Gastrocnemius medialis (tissue), 4 donors: ENCODE measurements at regions not wholly inside any gene's neighbourhood (a gene's known extent, or its start where the extent isn't known, plus 50 kb on each side); places are given as distances from the start of the nearest gene placed in this dataset.
A peak's percentile ranks its signal among the peaks of the same experiment; 100 is the strongest.

Experiments
- ATAC-seq, 2 donors: fragments of 150-250 bp; one replicate each; pipeline ENCODE4 v1.9.1; 2016
- DNase-seq, 2 donors: peaks; one replicate each; pipeline ENCODE4 v3.0.0-alpha.2; 2019
- H3K27ac ChIP-seq, 4 donors: fragments of 200-600 bp; sonication (generic); 1 replicate in 1 of 4; 2 replicates in 3 of 4; pipeline ENCODE4 v1.5.1; 2016 to 2018; ENCODE audit warnings: mild to moderate bottlenecking in 2 of 4, moderate library complexity in 1 of 4
- H3K27me3 ChIP-seq, 3 donors: fragments of 200-600 bp; sonication (generic) in 2 of 3; 1 replicate in 1 of 3; 2 replicates in 2 of 3; pipeline versions ENCODE4 v1.5.1 to v1.6.0; 2016 to 2019; ENCODE audit warnings: mild to moderate bottlenecking in 1 of 3, moderate library complexity in 1 of 3
- H3K36me3 ChIP-seq, 2 donors: fragments of 200-600 bp; sonication (generic) in 1 of 2; one replicate each; pipeline ENCODE4 v1.5.1; 2017 to 2018
- H3K4me1 ChIP-seq, 2 donors: fragments of 200-600 bp; sonication (generic) in 1 of 2; one replicate each; pipeline ENCODE4 v1.5.1; 2016 to 2017; ENCODE audit warnings: mild to moderate bottlenecking in 2 of 2
- H3K4me3 ChIP-seq, 4 donors: fragments of 200-600 bp; sonication (generic) in 3 of 4; 1 replicate in 1 of 4; 2 replicates in 3 of 4; pipeline ENCODE4 v1.5.1; 2016 to 2019; ENCODE audit warnings: mild to moderate bottlenecking in 2 of 4
- H3K9me3 ChIP-seq, 3 donors: fragments of 200-600 bp; sonication (generic) in 2 of 3; 1 replicate in 1 of 3; 2 replicates in 2 of 3; pipeline ENCODE4 v1.5.1; 2016 to 2019
- POLR2A ChIP-seq, 2 donors: fragments of 450-650 bp; IDR thresholded peaks; one replicate each; pipeline ENCODE4 v1.6.1; 2017; ENCODE audit warnings: antibody characterized with exemption in 2 of 2, mild to moderate bottlenecking in 2 of 2, moderate library complexity in 2 of 2
- in situ Hi-C, 4 donors: fragments of 200-750 bp; cut with MboI; loops; one replicate each; pipeline versions ENCODE4 v1.15.0 to v1.8.0; 2017; ENCODE audit warnings: low sequenced_read_pairs in 4 of 4
- intact Hi-C: fragments of 100-400 bp; cut with DNase I; formaldehyde crosslinking; loops from one replicate; pipeline ENCODE4 v1.15.1; 2023; ENCODE audit warnings: low total_unique reads
- TF ChIP-seq, protein P1 (sequence below), 5 experiments: fragments of 450-650 bp in 3 of 5; fragments of 200-600 bp in 2 of 5; sonication (generic) in 2 of 5; IDR thresholded peaks in 4 of 5; conservative IDR thresholded peaks in 1 of 5; 1 replicate in 4 of 5; 2 replicates in 1 of 5; pipeline ENCODE4 v1.5.1; 2016 to 2019; ENCODE audit warnings: antibody characterized with exemption in 5 of 5, mild to moderate bottlenecking in 3 of 5, moderate library complexity in 3 of 5

DNA sequence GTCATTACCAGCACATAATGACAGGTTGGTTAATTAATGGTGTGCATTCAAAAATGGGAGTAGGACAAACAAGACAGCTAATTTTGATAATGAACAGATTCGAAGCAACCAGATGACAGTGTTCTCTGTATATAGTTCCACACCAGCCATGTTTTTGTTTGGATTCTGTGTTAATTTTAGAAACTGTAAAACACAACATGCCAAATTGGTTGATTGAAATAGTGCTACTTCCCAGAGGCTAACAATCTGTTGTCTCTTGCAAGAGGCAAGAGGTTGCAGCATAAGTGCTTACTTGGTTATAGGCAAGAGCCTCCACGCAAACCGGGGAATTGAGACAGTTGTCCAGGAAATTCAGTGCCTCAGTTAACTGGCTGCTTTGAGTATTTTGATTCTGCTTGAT, 170.2 kb upstream of the HABP2 start:
- DNase-seq (no peak), ATAC-seq (no peak)
- H3K4me3 ChIP-seq: no peak overlapping the region
- H3K27ac ChIP-seq: peak overlapping the region in 2 of 4 donors; percentile 32 to 72
- H3K27me3 ChIP-seq: no peaks in the 10 kb centered on the region
- TF ChIP-seq, protein P1, sequence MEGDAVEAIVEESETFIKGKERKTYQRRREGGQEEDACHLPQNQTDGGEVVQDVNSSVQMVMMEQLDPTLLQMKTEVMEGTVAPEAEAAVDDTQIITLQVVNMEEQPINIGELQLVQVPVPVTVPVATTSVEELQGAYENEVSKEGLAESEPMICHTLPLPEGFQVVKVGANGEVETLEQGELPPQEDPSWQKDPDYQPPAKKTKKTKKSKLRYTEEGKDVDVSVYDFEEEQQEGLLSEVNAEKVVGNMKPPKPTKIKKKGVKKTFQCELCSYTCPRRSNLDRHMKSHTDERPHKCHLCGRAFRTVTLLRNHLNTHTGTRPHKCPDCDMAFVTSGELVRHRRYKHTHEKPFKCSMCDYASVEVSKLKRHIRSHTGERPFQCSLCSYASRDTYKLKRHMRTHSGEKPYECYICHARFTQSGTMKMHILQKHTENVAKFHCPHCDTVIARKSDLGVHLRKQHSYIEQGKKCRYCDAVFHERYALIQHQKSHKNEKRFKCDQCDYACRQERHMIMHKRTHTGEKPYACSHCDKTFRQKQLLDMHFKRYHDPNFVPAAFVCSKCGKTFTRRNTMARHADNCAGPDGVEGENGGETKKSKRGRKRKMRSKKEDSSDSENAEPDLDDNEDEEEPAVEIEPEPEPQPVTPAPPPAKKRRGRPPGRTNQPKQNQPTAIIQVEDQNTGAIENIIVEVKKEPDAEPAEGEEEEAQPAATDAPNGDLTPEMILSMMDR (IDR thresholded peaks at IDR 0.05 in 4 of 5, conservative IDR thresholded peaks at IDR 0.05 in 1 of 5): no peak
- TF ChIP-seq POLR2A (IDR thresholded peaks at IDR 0.05): no peak
- in situ Hi-C loops: loop anchor here in 3 of 4 donors (10.0 to 25.0 kb wide), 4 partner anchors 245 to 820 kb away; no protein-coding TSS in a partner anchor
- H3K36me3 ChIP-seq: no peaks in the 10 kb centered on the region
- intact Hi-C loops: loop anchor here (10.0 kb wide), 1 partner anchor 658 kb away; no protein-coding TSS in a partner anchor
- H3K4me1 ChIP-seq: peaks cover 0 to 4% of the 10 kb centered on the region in 2 donors
- H3K9me3 ChIP-seq: no peaks in the 10 kb centered on the region

DNA sequence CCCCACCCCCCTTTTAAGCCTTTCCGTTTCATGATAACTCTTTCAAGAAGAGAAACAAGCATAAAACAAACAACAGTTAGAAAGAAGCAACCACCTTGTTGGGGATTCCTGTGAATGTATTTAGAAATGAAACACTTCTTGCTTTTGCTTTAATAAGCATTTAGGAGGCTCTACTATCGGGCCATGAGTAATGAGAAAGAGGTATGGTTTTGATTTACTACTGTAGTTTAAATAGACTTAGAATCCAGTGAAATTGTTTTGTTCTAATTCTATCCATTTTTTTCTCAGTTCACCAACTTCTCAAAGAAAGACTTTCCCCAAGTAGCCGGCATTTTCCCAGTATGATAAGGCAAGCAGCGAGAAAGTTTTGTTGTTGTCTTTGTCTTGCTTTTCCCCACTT, 168.7 kb upstream of the HABP2 start:
- intact Hi-C loops: loop anchor here (10.0 kb wide), 1 partner anchor 659 kb away; no protein-coding TSS in a partner anchor
- H3K9me3 ChIP-seq: no peaks in the 10 kb centered on the region
- H3K4me3 ChIP-seq: no peak overlapping the region
- ATAC-seq (no peak), DNase-seq (no peak)
- no peak overlapping the region for H3K27ac ChIP-seq
- H3K36me3 ChIP-seq: no peaks in the 10 kb centered on the region
- no peaks in the 10 kb centered on the region for H3K27me3 ChIP-seq
- TF ChIP-seq, protein P1 (IDR thresholded peaks at IDR 0.05 in 4 of 5, conservative IDR thresholded peaks at IDR 0.05 in 1 of 5): no peak
- TF ChIP-seq POLR2A (IDR thresholded peaks at IDR 0.05): no peak
- in situ Hi-C loops: loop anchor here in 3 of 4 donors (10.0 to 25.0 kb wide), 4 partner anchors 247 to 822 kb away; no protein-coding TSS in a partner anchor
- peaks cover 0 to 4% of the 10 kb centered on the region in 2 donors for H3K4me1 ChIP-seq

DNA sequence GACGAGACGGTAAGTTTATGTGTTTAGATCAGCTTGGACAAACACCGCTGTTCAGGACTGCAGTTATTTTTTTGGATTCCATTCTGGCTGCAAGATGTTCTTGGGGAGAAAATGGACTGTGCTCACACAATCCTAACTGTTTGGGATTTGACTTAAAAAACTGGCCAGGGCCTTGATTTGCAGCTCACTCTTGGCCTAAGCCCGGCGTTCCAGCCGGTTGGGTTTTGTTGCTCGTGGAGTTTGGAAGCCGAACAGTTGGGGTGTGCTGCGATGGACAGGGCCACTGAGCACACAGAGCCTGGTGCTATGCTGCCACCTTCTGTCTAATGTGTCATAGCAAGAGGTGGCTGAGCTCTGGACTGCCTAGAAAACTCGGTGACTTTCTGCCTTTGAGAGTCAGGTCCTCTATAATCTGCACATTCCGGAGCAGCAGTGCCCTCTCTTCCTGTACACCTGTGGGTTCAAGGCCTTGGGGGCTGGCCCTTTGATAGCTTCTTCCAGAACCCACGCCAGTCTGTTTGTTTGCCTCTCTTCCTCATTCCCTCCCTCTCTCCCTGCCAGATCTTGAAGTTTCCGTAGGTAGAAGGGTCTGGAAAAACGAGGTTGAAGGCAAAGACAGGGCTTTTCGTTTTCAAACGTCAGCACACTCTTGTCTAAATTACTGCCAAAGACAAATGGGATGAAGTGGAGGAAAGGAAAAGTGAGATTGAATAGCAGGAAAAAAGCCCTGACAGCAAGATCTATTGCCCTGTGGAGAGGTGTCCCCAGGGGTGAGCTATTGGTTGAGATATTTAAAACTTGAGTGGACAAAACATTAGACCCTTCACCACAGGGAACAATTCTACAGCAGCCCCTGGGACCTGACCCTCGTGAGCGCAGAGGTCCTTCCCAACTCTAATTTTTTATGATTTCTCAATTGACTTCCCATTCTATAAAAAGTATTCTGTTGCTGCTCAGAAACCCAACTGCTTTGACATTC, 167.5 kb upstream of the HABP2 start:
- H3K27ac ChIP-seq: peak overlapping the region; percentile 40 to 57 (median 48)
- in situ Hi-C loops (loop anchor here in 3 of 4 donors (10.0 to 25.0 kb wide), 4 partner anchors 248 to 823 kb away; no protein-coding TSS in a partner anchor), intact Hi-C loops (loop anchor here (10.0 kb wide), 1 partner anchor 661 kb away; no protein-coding TSS in a partner anchor)
- peak; percentile 61 to 73 for DNase-seq
- no peak for TF ChIP-seq POLR2A (IDR thresholded peaks at IDR 0.05)
- TF ChIP-seq, protein P1 (IDR thresholded peaks at IDR 0.05 in 4 of 5, conservative IDR thresholded peaks at IDR 0.05 in 1 of 5): peak; percentile 45 to 80 (median 68)
- peaks cover 0 to 4% of the 10 kb centered on the region in 2 donors for H3K4me1 ChIP-seq
- H3K36me3 ChIP-seq: no peaks in the 10 kb centered on the region
- H3K27me3 ChIP-seq: no peaks in the 10 kb centered on the region
- H3K9me3 ChIP-seq: no peaks in the 10 kb centered on the region
- peak; percentile 93 to 96 for ATAC-seq
- peak overlapping the region in 1 of 4 donors; percentile 35 for H3K4me3 ChIP-seq

DNA sequence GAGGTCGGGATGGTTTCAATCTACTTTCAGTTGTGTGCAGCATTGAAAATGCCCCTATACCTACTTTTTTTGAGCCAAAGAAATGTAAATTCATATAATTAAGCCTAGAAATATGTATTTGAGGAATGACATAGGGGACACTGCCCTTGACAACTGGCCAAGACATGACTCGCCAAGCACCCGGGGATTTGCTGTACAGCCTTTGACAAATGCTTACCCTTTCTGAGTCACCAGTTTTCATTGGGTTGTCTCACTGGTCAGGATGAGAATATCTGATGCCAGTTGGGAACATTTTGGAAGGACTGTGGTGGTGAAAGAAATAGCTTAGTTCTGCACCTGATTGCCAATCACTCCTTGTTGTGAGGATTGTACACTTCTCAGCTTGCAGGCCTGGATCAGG, 166.8 kb upstream of the HABP2 start:
- H3K4me1 ChIP-seq: peaks cover 0 to 4% of the 10 kb centered on the region in 2 donors
- ATAC-seq (no peak), DNase-seq (no peak)
- no peaks in the 10 kb centered on the region for H3K36me3 ChIP-seq
- H3K4me3 ChIP-seq: peak overlapping the region in 1 of 4 donors; percentile 35
- H3K27me3 ChIP-seq: no peaks in the 10 kb centered on the region
- TF ChIP-seq POLR2A (IDR thresholded peaks at IDR 0.05): no peak
- TF ChIP-seq, protein P1 (IDR thresholded peaks at IDR 0.05 in 4 of 5, conservative IDR thresholded peaks at IDR 0.05 in 1 of 5): no peak
- no peaks in the 10 kb centered on the region for H3K9me3 ChIP-seq
- in situ Hi-C loops (loop anchor here in 3 of 4 donors (10.0 to 25.0 kb wide), 4 partner anchors 249 to 824 kb away; no protein-coding TSS in a partner anchor), intact Hi-C loops (loop anchor here (10.0 kb wide), 1 partner anchor 661 kb away; no protein-coding TSS in a partner anchor)
- peak overlapping the region in 2 of 4 donors; percentile 40 to 57 for H3K27ac ChIP-seq
